ENCODE measurements at regions not wholly inside any gene's neighbourhood (a gene's known extent, or its start where the extent isn't known, plus 50 kb on each side); places are given as distances from the start of the nearest gene placed in this dataset.

DNA sequence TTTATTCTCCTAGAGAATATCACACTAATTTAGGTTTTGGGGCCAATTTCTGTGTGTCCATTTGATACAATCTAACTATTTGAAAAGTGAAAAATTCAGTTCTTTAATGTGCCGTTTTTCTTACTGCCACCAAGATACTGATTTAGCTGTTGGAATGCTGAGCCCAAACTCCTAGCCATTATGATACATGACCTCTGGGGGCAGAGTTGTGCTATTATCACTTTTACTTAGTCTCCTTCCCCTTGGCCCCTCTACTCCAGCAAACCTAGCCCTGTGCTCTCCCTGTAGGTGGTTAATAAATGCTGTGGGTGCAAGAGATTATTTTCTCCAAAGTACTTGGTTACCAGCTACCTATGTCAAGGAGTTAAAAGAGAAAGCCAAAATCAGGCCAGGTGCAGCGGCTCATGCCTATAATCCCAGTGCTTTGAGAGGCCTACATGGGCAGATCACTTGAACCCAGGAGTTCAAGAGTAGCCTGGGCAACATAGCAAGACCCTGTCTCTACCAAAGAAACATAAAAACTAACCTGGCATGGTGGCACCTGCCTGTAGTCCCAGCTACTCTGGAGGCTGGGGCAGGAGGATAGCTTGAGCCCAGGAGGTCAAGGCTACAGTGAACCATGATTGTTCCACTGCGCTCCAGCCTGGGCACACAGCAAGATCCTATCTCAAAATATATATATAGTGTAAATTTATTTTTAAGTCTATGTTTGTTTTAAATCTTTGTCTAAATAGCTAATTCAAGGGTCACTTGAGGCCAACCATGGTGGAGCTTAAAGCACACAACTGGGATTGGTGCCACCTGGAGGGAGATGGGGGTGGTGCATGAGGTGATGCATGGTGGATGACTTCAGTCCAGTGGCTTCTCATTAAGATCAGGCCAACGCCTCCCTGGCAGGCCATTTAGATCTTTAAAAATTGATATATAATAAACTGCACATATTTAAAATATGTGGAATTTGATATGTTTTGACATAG, 193.2 kb upstream of the PLET1 start:
- no peak for TF ChIP-seq EZH2 (IDR thresholded peaks at IDR 0.05; ENCODE audit: borderline replicate concordance, low read length)
- TF ChIP-seq, protein P1, sequence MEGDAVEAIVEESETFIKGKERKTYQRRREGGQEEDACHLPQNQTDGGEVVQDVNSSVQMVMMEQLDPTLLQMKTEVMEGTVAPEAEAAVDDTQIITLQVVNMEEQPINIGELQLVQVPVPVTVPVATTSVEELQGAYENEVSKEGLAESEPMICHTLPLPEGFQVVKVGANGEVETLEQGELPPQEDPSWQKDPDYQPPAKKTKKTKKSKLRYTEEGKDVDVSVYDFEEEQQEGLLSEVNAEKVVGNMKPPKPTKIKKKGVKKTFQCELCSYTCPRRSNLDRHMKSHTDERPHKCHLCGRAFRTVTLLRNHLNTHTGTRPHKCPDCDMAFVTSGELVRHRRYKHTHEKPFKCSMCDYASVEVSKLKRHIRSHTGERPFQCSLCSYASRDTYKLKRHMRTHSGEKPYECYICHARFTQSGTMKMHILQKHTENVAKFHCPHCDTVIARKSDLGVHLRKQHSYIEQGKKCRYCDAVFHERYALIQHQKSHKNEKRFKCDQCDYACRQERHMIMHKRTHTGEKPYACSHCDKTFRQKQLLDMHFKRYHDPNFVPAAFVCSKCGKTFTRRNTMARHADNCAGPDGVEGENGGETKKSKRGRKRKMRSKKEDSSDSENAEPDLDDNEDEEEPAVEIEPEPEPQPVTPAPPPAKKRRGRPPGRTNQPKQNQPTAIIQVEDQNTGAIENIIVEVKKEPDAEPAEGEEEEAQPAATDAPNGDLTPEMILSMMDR (conservative IDR thresholded peaks at IDR 0.05 in 1 of 2, IDR thresholded peaks at IDR 0.05 in 1 of 2; ENCODE audit: extremely low read depth in 1 of 2, insufficient read depth in 1 of 2, low read depth in 1 of 2, low read length in 2 of 2): peak; percentile 58 to 65
